Adrenal gland (tissue), 9 donors: ENCODE measurements at regions not wholly inside any gene's neighbourhood (a gene's known extent, or its start where the extent isn't known, plus 50 kb on each side); places are given as distances from the start of the nearest gene placed in this dataset.

ENCODE experiments used
- DNase-seq, 7 donors: peaks; one replicate each; pipeline ENCODE4 v3.0.0-alpha.2; 2019 to 2020
- H3K27ac ChIP-seq, 5 donors: fragments of 200-600 bp; sonication (generic) in 4 of 5; 1 replicate in 3 of 5; 2 replicates in 2 of 5; pipeline versions ENCODE4 v1.5.1 to v1.8.0; 2016 to 2020; ENCODE audit warnings: mild to moderate bottlenecking in 1 of 5
- H3K27me3 ChIP-seq: fragments of 200-600 bp; 2 replicates; pipeline ENCODE4 v1.8.0; 2021
- H3K36me3 ChIP-seq, 2 donors: fragments of 200-600 bp; replicated peaks in 1 of 2; 1 replicate in 1 of 2; 2 replicates in 1 of 2; pipeline versions ENCODE4 v1.5.1 to v1.8.0; 2018 to 2022
- H3K4me1 ChIP-seq, 2 donors: fragments of 200-600 bp; replicated peaks in 1 of 2; 1 replicate in 1 of 2; 2 replicates in 1 of 2; pipeline versions ENCODE4 v1.5.1 to v1.8.0; 2018 to 2021
- H3K4me3 ChIP-seq, 4 donors: fragments of 200-600 bp; sonication (generic) in 3 of 4; one replicate each; pipeline ENCODE4 v1.5.1; 2016 to 2018
- H3K9me3 ChIP-seq, 3 donors: fragments of 200-600 bp; sonication (generic) in 1 of 3; replicated peaks in 1 of 3; 1 replicate in 2 of 3; 2 replicates in 1 of 3; pipeline versions ENCODE4 v1.5.1 to v1.8.0; 2016 to 2021
- POLR2A ChIP-seq, 2 donors: fragments of 450-650 bp; IDR thresholded peaks; one replicate each; pipeline ENCODE4 v1.6.1; 2017; ENCODE audit warnings: antibody characterized with exemption in 2 of 2, mild to moderate bottlenecking in 2 of 2, moderate library complexity in 1 of 2
- WGBS, 4 donors: extraction: QIAGEN DNeasy Blood & Tissue Kit in 2 of 4; methylation state at CpG; one replicate each; pipeline versions ENCODE4 v1.1.5 to v1.1.7; 2013 to 2017; 5-methylcytosine and 5-hydroxymethylcytosine counted together
- intact Hi-C, 2 donors: fragments of 100-400 bp; cut with DNase I; formaldehyde crosslinking; loops; one replicate each; pipeline versions ENCODE4 v1.14.1 to v1.15.0; 2022 to 2023
- TF ChIP-seq, protein P1 (sequence below), 6 experiments: fragments of 450-650 bp in 4 of 6; fragments of 200-600 bp in 2 of 6; sonication (generic) in 1 of 6; IDR thresholded peaks; 1 replicate in 5 of 6; 2 replicates in 1 of 6; pipeline versions ENCODE4 v1.5.1 to v1.8.0; 2016 to 2021; ENCODE audit warnings: antibody characterized with exemption in 6 of 6, mild to moderate bottlenecking in 2 of 6, moderate library complexity in 1 of 6
- donor health status: healthy with polysubstance abuse.
- donor health status: Bipolar disorder and iron deficiency.
- donor health status: DM: yes; HTN: yes; CAD: no.
- donor health status: DM: no; HTN: no; CAD: no.
- donor health status: DM: no; HTN: no; CAD: no.

DNA sequence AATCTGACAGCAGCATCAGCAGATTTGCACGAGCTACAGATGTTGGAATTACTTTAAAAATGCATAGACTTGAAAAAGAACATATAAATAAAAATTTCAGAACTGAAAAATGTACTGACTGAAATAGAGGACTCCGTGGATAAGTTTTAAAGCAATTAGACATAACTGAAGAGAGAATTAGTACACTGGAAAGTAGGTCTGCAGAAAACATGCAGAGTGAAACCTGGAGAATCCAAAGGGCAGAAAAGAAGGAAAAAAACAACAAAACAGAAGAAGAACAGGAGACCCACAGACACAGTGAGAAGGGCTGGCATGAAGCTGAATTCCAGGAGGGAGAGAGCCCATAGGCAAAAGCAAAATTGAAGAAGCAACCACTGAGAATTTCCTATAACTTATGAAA lies 57.2 kb upstream of the ENPP7 start:
- TF ChIP-seq POLR2A (IDR thresholded peaks at IDR 0.05) = no peak
- TF ChIP-seq, protein P1, sequence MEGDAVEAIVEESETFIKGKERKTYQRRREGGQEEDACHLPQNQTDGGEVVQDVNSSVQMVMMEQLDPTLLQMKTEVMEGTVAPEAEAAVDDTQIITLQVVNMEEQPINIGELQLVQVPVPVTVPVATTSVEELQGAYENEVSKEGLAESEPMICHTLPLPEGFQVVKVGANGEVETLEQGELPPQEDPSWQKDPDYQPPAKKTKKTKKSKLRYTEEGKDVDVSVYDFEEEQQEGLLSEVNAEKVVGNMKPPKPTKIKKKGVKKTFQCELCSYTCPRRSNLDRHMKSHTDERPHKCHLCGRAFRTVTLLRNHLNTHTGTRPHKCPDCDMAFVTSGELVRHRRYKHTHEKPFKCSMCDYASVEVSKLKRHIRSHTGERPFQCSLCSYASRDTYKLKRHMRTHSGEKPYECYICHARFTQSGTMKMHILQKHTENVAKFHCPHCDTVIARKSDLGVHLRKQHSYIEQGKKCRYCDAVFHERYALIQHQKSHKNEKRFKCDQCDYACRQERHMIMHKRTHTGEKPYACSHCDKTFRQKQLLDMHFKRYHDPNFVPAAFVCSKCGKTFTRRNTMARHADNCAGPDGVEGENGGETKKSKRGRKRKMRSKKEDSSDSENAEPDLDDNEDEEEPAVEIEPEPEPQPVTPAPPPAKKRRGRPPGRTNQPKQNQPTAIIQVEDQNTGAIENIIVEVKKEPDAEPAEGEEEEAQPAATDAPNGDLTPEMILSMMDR (IDR thresholded peaks at IDR 0.05) = no peak
- no peaks in the 10 kb centered on the region for H3K4me1 ChIP-seq
- peaks cover 6% of the 10 kb centered on the region for H3K27me3 ChIP-seq
- peaks cover 0 to 9% (median 0%) of the 10 kb centered on the region in 3 donors for H3K9me3 ChIP-seq
- 57 to 75% (median 64%) methylated on average over 2 of the region's 2 CpGs for WGBS, 4 donors
- DNase-seq = no peak
- H3K4me3 ChIP-seq = no peak overlapping the region
- H3K36me3 ChIP-seq = no peaks in the 10 kb centered on the region
- no peak overlapping the region for H3K27ac ChIP-seq
- intact Hi-C loops = no loop called here

DNA sequence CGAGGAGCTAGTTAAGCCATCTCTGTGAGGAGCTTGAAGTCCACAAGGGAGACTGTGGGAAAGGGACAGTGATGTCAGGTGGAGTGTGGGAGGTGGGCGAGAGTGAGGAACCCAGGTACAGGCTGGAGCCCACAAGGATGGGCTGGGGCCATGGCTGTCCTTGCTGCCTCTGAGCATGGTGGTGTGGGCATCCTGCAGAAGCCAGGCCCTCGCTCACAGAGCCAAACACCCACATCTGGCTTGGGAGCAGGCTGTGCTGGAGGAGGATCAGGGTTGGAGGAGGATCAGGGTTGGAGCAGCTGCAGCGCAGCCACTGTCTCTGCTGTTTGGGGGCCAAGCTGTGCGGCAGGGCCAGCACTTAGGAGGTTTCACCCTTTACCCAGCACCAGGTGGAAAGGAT lies 58.2 kb upstream of the ENPP7 start:
- H3K4me3 ChIP-seq = no peak overlapping the region
- peaks cover 6% of the 10 kb centered on the region for H3K27me3 ChIP-seq
- intact Hi-C loops = no loop called here
- H3K36me3 ChIP-seq = no peaks in the 10 kb centered on the region
- 86 to 88% (median 86%) methylated on average over 5 of the region's 5 CpGs for WGBS, 4 donors
- TF ChIP-seq, protein P1 (IDR thresholded peaks at IDR 0.05) = no peak
- TF ChIP-seq POLR2A (IDR thresholded peaks at IDR 0.05) = no peak
- H3K27ac ChIP-seq = no peak overlapping the region
- H3K9me3 ChIP-seq = peaks cover 0 to 9% (median 0%) of the 10 kb centered on the region in 3 donors
- no peak for DNase-seq
- no peaks in the 10 kb centered on the region for H3K4me1 ChIP-seq

DNA sequence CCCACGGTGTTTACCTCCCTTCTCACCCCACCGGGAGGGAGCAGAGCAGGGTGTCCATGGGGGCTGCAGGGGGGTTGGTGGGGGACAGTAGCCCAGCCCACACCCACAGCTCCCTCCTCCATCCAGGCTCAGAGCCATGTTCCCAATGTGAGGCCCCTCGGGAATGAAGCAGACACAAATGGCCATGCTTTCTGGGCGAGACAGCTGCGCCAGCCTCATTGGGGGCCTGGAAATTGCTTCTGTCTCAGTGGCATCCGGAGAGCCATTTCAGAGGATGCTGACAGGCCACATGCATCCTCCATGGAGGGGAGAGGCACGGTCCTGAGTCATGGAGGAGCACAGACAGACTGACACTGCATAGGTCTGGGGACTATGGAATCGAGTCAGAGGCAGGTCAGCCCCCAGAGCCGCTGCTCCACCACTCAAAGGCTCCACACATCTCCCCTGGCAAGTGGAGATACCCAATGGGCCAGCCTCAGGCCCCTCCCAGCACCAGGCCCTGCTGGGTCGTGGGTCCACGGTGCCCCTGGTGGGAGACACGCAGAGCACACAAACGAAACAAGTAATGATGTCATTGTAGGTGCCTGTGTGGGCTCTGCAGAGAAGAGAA lies 59.6 kb upstream of the ENPP7 start:
- TF ChIP-seq POLR2A (IDR thresholded peaks at IDR 0.05) = no peak
- TF ChIP-seq, protein P1 (IDR thresholded peaks at IDR 0.05) = no peak
- WGBS, 4 donors = 43 to 51% (median 47%) methylated on average over 4 to 13 of the region's 13 CpGs
- Histone ChIP-seq H3K9me3 (peaks cover 0 to 9% (median 0%) of the 10 kb centered on the region in 3 donors), H3K36me3 (no peaks in the 10 kb centered on the region), H3K27me3 (peaks cover 6% of the 10 kb centered on the region), H3K27ac (no peak overlapping the region), H3K4me1 (no peaks in the 10 kb centered on the region), H3K4me3 (no peak overlapping the region)
- no peak for DNase-seq
- intact Hi-C loops = no loop called here

DNA sequence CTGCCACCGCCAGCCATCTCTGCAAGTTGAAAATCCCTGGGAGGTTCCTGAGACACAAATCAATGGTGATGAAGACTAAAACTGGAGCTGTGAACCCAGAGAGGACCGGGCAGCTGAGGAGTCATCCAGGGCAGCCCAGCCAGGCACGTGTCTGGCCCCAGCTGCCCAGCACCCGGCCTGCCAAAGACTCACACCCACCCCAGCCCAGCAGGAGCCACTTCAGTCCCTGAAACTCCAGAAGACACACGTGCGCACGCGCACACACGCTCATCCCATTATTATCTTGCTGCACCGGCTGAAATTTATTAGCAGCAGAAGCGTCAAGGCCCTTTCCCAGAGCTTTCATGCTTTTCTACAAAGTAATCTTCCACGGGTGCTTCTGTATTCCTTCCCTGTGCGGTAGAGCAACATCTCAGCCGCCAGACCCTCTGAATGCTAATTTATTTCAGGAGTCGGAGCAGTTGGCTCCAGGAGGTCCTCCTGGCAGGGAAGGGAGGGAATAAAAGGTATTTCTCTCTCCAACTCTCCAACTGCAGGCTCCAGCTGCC lies 59.8 kb upstream of the RBFOX3 start:
- WGBS, 4 donors = 38 to 49% (median 44%) methylated on average over 14 to 15 of the region's 15 CpGs
- Histone ChIP-seq H3K27ac (no peak overlapping the region), H3K4me1 (peaks cover 0 to under 1% of the 10 kb centered on the region in 2 donors), H3K36me3 (no peaks in the 10 kb centered on the region), H3K9me3 (peaks cover 0 to 9% (median 0%) of the 10 kb centered on the region in 3 donors), H3K4me3 (no peak overlapping the region), H3K27me3 (peaks cover 6% of the 10 kb centered on the region)
- TF ChIP-seq POLR2A (IDR thresholded peaks at IDR 0.05) = no peak
- TF ChIP-seq, protein P1 (IDR thresholded peaks at IDR 0.05) = no peak
- DNase-seq = no peak
- intact Hi-C loops = no loop called here
